Ureter (tissue), 1 donor: ENCODE measurements at regions not wholly inside any gene's neighbourhood (a gene's known extent, or its start where the extent isn't known, plus 50 kb on each side); places are given as distances from the start of the nearest gene placed in this dataset.
"Not testable (repeated sequence)": the region's sequence is repeated elsewhere in the genome, so short reads cannot be mapped to it uniquely, and the experiment has no call there.

Experiments used
- DNase-seq: peaks from one replicate; pipeline ENCODE4 v3.0.0-alpha.2; 2020; ENCODE audit warnings: low spot score
- donor health status: DM: yes; HTN: yes; CAD: no.

DNA sequence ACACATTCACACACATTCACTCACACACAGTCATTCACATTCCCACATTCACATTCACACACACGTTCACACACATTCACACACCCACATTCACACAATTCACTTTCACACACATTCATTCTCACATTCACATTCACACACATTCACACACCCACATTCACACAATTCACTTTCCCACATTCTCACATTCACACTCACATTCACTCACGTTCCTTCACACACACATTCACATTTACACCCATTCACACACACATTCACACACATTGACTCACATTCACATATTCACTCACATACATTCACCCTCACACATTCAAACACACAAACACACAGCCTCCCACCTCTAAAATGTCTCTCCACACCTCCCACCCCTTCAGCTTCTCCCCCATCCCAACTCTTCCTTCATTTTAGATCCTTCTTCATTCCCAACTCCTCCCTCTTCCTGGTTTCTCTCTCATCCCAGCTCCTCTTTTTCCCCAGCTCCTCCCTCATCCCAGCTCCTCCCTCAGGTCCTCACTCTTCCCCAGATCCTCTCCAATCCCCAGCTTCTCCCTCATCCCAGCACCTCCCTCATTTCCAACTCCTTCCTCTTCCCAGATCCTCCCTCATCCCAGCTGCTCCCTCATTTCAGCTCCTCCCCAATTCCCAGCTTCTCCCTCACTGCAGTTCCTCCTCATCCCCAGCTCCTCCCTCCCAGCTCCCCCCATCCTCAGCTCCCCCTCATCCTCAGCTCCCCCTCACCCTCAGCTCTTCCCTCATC is 111.0 kb downstream of the FAM53A start:
- no peak for DNase-seq

DNA sequence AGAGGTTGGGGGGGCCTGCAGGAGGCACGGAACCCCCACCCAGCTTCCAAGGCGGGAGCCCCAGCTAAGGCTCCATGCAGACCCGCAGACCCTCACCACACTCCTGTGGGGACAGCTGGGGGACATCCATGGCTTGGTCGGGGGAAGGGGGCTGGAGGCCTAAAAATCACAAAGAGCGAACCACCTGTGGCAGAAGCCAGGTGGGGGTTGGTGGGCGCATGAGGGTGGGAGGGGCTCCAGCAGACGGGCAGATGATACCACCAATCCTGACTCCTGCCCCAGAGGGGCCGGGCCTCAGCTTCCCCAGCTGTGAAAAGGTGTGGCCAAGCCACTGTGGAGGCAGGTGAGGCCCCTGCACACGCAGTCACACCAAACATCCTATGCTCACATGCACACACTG is 111.6 kb downstream of the FAM53A start:
- no peak for DNase-seq

DNA sequence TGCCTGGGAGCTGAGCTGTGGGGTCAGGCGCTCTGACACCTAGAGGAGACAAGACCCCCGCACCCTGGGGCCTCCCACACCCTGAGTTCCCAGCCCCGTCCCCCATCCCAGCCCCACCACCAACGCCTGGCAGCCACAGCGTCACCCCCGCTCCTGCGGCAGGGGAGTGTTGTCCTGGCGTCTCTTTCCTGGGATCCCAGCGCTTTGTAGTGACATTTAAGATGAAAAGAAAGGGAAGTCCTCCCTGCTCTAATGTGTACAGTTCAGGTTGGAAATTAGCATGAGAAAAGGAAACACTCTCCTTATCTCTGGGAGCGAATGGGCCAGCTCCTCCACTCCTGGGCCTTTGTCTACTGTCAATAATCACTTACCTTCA is 112.1 kb downstream of the FAM53A start:
- no peak for DNase-seq

DNA sequence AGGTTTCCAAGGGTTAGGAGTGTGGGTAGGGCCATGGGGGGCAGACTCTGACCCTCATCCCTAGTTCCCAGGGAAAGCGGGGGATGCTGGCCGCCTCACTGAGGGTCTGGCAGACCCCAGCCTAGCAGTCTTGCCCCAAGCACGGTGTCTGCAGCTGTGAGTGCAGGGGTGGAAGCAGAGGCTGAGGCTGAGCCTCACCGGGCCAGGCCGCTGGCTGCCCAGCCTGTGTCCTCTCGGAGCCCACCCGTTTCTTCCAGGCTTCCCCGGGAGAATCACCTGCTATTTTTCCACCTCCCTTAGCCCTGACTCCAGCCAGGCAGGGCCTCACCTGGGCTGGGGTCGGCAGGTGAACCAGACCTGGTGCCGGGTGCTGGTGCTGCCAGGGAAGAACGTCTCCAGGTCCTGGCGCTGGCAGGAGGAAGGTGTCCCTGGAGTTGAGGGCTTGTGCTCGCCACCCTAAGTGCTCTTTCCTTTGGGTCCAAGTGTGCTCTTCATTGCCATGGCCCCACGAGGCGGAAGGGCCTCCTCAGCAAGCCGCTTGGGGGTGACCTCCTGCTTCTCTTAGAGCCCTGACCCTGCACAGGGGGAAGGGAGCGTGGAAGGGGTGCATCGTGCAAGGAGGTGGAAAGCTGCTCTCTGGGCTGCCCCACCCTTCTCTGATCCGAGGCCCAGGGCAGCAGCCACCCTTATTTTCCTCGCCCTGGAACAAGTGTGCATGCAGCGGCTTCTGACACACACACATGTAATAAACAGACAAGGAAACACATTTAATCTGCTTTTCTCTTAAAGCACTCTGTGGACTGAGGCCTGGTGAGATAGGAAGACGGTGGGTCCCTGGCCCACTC is 112.7 kb downstream of the FAM53A start:
- no peak for DNase-seq

DNA sequence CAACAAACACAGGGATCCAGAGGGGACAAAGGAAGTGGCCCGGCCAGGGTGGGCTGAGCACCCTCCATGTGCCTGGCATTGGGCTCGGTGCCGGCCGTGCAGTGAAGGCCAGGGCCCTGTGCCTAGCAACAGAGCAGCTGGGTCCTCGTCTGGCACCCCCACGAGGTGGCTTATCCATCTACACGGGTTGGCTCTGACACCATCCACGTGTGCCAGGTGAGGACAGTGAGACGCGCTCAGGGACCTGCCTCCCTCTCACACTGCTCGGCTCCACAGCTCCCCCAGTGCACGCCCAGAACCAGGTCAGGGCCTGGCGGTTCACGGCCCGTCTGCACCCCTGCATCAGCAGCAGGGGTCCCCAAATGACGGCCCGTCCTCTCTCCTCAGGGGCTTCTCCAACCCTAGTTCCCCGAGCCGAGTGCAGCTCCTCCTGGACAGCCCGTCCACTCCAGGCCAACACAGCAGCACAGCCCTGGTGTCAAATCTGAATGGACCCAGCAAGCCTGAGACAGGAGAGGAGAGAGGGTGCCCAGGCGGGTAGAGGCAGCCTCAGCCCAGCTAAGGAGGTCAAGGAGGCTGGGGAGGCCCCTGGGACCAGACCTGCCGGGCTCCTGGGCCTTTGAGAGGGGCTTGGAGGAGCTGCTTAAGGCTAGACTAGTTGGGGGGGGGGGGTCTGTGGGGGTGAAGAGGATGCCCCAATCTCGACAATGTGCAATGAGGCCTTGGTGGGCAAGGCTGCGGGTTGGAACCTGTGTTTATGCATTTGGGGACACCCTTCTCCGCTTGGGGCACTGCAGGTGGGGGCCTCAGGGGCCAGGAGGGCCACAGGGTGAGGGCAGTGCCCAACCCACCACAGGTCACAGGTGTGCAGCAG is 113.6 kb downstream of the FAM53A start:
- no peak for DNase-seq

DNA sequence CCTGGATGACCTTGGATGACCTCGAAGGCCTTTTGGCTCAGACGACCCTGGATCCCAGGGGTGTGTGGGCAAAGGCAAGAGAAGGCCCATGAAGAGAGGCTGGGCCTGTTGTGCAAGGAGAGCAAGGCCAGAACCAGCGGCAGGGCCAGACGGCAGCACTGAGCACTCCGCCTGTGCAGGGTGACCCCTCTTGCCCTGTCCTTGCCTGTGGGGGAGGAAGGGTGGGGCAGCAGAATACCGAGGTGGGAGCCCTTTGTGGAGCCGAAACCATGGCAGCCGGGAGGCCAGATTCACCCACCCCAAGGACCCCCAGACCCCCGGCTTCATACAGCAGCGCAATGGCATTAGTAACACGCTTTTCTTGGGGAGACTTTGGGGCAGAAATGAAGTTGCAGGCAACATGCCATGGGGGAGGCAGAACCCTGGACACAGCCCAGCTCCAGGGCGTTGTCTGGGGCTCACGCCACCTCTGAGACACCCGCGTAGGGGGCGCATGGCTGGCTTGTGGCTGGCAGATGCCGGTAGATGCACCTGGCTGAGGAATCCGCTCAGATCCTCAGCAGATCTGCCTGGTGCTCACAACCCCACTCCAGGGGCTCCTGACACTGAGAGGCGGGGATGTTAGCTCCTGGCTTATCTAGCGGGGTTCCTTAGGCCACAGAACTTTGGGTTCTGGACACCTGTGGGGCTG is 114.5 kb downstream of the FAM53A start:
- DNase-seq = no peak

DNA sequence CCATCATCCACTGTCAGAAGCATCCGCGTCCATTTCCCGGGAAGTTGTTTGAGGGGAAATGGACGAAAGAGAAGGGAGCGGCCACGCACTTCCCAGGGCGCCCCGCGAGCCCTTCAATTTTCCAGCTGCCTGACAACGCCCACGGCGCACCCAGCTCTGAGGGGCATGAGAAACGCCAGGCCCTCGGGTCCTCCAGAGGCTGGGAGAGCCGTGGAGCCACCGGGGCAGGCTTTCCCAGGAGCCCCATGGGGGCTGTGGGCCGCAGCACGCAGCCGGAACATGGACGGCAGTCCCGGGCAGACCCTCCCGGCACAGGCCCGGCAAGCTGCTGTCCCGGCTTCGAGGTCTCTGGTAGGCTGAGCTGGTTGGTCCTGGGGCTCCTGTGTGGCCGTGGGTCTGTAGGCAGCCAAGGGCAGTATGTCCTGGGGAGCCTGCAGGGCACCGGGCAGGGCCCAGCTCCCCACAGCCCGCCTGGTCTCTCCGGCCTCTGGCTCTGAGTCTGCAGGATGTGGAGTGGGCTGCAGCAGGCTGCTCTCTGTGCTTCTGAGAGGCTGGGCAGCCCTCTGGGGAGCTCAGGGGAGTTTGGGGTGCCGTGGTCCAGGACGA is 115.2 kb downstream of the FAM53A start:
- DNase-seq = no peak

DNA sequence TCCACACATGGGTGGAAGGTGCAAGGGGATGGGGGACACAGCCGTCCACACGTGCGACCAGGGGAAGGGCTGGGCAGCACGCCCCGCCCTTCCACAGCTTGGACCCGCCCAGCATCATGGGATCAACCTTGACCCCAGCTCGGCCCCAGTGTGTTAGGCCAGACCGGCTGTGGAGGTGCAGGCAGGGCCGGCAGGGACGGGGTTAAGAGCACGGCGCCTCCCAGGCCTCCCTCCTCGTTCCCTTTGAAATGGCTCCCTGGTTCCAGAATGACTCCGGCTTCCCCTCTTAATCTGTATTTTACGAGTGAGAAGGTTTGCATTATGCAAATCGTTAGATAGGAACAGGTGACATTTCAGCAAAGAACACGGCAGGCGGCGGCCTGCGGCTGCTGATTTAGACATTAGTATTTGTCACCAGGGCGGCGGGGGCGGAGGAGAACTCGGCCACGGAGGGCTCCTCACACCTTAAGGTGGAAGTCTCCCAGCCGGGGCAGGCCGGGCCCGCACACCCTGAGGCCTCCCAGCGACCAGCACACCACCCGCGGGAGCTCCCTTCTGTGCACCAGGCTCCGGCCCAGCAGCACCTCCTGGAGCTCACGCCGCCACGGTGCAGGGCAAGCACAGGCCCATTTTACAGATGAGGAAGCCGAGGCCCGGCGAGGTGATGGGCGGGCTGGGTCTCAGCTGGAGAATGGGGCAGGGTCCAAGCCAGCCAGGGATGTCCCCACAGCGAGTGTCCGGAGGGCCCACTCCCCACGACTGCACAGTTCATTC is 116.1 kb downstream of the FAM53A start:
- no peak for DNase-seq

DNA sequence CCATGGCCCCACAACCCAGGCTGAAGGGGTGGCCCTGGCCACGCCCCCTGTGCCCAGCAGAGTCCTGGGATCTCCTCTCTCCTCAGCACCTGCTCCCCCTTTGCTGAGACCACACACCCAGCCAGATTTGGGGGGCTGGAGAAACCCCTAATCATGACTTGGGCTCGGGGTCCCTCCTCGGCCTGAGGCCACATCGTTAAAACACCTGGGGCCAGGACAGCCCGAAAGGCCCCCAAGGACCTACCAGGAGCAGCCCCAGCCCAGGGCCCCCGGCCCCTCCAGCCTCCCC is 116.7 kb downstream of the FAM53A start:
- DNase-seq = no peak

DNA sequence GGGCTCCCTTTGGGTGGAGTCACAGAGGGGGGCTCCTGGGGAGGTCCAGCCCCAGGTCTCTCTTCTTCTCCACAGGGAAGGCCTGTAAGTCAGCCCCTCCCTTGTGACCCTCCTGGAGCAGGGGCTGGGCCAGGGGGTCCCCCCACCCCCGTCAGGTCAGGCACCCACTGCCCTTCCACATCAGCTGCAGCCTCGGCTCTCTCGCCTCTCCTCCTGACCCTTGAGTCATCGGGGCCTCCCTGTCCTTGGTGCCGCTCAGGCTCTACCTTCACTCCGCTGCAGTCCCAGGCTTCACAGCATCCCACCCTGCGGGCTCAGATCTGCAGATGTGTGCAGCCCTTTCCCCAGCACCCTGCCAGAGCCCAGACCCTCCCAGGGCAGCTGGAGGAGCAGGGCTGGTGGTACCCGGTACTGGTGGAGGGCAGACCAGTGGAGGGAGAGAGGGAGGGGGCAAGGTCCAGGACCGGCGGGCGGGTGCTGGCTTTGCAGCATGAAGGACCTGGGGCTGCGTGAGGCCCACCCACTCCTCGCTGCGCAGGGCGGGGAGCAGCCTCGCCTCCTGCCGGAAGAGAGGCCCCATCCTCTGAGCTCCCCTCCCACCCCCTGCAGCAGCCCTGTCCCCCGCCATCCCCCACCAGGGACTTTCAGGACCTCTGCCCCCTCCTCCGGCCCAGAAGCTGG is 117.1 kb downstream of the FAM53A start:
- DNase-seq = no peak

DNA sequence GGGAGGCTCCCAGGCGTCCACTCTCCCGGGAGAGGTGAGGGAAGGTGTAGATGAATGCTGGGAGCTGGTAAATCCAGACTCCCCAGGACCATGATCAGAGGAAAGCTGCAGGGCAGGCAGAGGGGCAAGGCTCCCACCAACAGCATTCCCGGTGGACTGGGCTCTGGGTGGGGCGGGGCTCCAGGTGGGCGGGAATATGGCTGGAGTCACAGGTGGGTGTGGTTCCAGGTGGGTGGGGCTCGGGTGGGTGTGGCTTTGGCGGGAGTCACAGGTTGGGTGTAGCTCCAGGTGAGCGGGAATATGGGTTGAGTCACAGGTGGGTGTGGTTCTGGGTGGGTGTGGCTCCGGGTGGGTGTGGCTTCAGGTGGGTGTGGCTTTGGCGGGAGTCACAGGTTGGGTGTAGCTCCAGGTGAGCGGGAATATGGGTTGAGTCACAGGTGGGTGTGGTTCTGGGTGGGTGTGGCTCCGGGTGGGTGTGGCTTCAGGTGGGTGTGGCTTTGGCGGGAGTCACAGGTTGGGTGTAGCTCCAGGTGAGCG is 117.7 kb downstream of the FAM53A start:
- DNase-seq = not testable (repeated sequence)

DNA sequence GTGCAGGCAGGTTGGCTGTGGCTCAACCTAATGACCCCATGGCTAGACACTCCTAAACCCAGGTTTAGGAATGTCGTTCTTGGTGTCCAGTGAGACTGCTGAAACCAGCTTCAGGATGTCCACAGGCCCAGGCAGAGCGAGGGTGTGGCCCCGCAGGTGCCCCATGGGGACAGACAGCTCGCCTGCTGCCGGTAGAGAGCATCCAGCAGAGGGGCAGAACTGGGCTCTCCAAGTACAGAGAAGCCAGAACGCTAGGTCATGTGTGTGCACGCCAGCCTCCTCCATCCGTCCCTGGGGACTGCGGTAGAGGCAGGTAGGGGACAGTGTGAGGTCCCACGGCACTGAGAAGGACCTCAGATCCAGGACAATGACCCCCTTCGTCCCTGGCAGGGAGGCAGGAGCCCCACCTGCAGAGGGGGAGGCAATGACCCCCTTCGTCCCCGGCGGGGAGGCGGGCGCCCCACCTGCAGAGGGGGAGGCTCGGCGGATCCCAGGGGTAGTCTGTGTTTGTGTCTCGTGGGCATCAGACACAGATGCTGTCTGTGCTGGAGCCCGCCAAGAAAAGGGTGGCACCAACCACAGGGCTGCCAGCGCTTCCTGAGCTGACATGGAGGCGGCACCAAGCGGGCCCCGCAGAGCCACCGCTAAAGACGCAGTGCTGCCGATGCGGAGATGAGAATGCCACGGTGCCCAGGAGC is 118.4 kb downstream of the FAM53A start:
- DNase-seq = no peak

DNA sequence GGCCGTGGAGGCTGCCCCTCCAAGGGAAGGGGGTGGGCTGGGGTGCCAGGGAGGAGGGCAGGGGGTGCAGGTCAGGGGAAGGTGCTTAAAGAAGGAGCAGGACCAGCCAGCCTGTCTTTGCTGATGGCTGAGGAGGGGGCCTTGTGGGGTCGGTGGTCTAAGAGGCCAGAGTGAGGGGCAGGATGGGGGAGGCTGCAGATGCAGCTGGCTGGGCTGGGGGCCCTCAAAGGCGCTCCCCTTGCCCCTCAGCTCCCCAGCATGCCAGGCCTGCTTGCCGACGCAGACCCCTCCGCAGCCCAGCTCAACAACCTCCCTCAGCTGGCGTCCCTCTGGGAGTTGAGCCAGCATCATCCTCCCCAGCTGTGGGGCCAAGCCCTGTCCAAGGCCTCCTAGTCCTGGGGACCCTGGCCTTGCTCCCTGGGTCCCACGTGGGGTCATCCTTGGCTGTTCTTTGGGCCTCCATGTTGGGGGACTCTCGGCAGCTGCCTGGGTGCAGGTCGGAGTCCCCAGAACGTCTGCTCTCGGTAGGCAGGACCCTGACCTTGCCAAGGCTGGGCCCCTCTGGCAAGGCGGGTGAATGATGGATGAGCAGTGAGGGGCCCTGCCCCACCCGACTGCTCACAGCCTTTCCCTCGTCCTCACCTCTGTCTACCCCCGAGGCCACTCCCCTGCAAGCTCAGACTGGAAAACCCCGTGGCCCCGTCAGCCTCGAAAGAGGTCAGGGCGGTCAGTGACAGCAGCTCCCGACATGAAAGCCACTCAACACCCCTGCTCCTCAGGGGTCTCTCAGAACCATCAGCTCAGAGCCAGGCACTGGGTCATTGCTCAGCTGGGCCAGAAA is 119.4 kb downstream of the FAM53A start:
- no peak for DNase-seq

DNA sequence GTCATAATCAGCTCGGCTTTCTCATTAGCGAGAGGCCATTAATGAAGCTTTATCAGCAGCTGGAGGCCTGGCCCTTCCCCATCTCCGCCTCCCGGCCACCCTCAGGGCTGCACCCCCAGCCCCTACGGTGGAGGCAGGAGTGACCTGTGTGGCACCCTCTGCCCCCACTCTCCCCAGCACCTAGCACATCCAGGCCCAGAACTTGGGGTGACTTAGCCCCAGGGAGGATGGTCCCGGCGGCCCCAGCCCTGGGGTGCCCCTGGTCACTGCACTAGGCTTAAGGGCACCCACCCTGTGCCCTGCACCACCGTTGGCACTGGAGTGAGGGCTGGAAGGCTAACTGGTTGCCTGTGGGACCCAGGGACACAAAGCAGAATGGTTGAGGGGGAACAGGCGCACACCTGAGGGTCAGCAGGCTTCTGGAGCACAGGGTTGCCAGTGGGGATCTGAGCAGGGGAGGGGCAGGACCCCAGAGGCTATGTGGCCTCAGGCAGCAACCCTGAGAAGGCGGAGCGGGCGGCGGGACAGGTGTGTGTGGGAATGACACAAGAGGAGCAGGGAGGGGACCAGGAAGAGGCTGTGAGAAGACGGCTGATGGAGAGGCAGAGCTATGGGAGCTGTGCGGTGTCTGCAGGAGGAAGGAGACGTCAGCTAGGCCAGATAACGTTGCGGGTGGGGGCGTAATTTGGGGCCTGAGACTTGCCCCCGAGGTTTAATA is 120.2 kb downstream of the FAM53A start:
- DNase-seq = no peak

DNA sequence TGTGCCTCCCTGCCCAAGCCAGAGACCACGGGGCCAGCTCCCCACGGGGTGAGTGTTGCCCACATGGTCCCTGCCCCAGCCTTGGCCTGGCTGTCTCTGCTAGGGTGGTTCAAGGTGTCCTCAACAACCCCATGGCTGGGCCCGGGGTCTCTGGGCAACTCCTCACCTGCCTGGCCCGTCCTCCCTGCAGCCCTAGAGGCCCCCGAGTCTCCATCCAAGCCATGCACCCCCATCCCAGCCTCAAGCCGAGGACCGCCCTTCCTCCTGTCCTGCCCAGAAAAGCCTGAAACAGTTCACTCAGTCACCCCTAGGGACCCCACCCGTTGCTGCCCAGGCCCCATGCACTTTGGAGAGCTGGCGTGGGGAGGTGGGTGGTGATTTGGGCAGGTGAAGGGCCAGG is 120.9 kb downstream of the FAM53A start:
- no peak for DNase-seq

DNA sequence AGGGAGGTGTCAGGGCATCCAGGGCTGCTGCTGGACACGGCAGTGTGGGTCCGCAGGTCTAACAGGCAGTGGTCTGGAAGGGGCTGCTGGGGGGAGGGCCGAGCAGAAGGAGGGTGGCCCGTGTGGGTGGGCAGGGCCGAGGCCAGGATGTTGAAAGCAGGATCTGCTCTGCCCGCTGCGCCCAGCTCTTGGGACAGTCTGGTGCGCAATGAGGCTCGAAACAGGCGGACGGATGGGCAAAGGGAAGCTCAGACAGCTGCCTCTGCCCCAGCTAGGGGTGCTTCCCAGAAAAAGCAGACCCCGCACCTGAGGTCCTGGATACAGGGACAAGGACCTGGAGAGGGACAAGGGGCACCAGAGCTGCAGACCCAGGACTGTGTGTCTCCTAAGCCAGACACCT is 121.3 kb downstream of the FAM53A start:
- no peak for DNase-seq

DNA sequence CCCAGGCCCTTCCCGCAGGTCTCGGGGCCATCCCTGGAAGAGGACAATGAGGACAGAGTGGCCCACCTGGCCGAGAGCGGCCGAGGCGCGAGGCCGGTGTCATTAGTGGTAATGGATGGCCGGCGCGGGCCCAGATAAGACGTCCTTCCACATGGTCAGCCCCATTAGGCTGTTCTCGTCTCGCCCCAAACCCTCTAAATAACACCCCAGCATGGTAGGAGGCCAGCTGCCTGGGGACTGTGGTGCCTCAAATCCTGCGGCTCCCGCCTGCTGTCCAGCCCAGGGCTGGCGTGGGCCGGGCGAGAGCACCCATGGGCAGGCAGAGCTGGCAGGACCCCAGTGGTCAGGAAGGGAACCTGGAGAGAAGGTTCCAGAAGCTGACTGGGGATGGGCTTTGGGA is 121.7 kb downstream of the FAM53A start:
- DNase-seq = no peak
